Smooth muscle cell (in vitro differentiated cells): ENCODE measurements at regions not wholly inside any gene's neighbourhood (a gene's known extent, or its start where the extent isn't known, plus 50 kb on each side); places are given as distances from the start of the nearest gene placed in this dataset.

Experiments used
- DNase-seq: peaks from one replicate; lab custom pipeline; 2025; ENCODE audit not compliant: unreplicated experiment; lab: John Stamatoyannopoulos, UW
- H2AFZ ChIP-seq: fragments of 200-600 bp; sonication (generic); 2 replicates; pipeline ENCODE4 v1.6.0; 2016; ENCODE audit warnings: antibody characterized with exemption, low read depth, mild to moderate bottlenecking
- H3F3A ChIP-seq: fragments of 200-600 bp; sonication (generic); 2 replicates; pipeline ENCODE4 v1.6.0; 2017; ENCODE audit warnings: antibody characterized with exemption, low read depth
- H3K27ac ChIP-seq: fragments of 200-600 bp; sonication (generic); 2 replicates; pipeline ENCODE4 v1.5.1; 2016; ENCODE audit warnings: low read depth, mild to moderate bottlenecking
- H3K27me3 ChIP-seq: fragments of 200-600 bp; sonication (generic); 2 replicates; pipeline ENCODE4 v1.6.1; 2016; ENCODE audit warnings: low read depth, mild to moderate bottlenecking
- H3K36me3 ChIP-seq: fragments of 200-600 bp; sonication (generic); 2 replicates; pipeline ENCODE4 v1.5.1; 2016; ENCODE audit warnings: low read depth
- H3K4me1 ChIP-seq: fragments of 200-600 bp; sonication (generic); 2 replicates; pipeline ENCODE4 v1.5.1; 2016; ENCODE audit warnings: low read depth
- H3K4me2 ChIP-seq: fragments of 200-600 bp; sonication (generic); 2 replicates; pipeline ENCODE4 v1.6.0; 2016; ENCODE audit warnings: mild to moderate bottlenecking
- H3K4me3 ChIP-seq: fragments of 200-600 bp; sonication (generic); 2 replicates; pipeline ENCODE4 v1.5.1; 2016; ENCODE audit warnings: mild to moderate bottlenecking
- H3K79me2 ChIP-seq: fragments of 200-600 bp; sonication (generic); 2 replicates; pipeline ENCODE4 v1.6.0; 2016; ENCODE audit warnings: low read depth, mild to moderate bottlenecking
- H3K9ac ChIP-seq: fragments of 200-600 bp; sonication (generic); 2 replicates; pipeline ENCODE4 v1.6.0; 2016; ENCODE audit warnings: low read depth
- H3K9me3 ChIP-seq: fragments of 200-600 bp; sonication (generic); replicated peaks from 2 replicates; pipeline ENCODE4 v1.5.1; 2016; ENCODE audit warnings: low read depth
- H4K20me1 ChIP-seq: fragments of 200-600 bp; sonication (generic); 2 replicates; pipeline ENCODE4 v1.6.0; 2016; ENCODE audit warnings: low read depth
- WGBS: methylation state at CpG from one replicate; pipeline ENCODE4 v1.1.7; 2016; ENCODE audit warnings: low lambda C conversion rate; 5-methylcytosine and 5-hydroxymethylcytosine counted together
- TF ChIP-seq, protein P1 (sequence below): fragments of 200-600 bp; sonication (generic); IDR thresholded peaks from 2 replicates; pipeline ENCODE4 v1.5.1; 2017; ENCODE audit warnings: borderline replicate concordance, mild to moderate bottlenecking, antibody characterized with exemption; ENCODE audit not compliant: insufficient read depth, poor library complexity, severe bottlenecking

DNA sequence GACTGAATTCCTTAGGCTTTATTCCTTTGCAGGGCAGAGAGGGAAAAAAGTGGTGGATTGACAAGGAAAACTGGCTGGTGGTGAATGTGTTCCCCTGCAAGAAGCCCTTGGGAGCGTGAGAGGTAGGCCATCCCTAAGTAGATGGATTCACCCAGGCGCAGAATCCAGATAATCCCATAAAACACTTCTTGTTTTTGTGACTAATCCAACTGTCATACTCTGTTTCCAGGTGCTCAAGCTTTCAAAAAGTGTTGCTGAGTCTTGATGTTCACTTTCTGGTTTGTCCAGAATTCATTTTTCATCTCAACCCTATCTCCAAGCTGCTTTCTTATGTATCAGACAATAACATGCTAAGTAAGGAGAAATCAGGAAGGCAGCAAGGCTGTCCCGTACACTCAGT lies 250.8 kb upstream of the HABP2 start:
- no peak overlapping the region for H3K4me2 ChIP-seq
- H3K79me2 ChIP-seq, result no peaks in the 10 kb centered on the region
- no peak overlapping the region for H3K9ac ChIP-seq
- H3F3A ChIP-seq, result peaks cover 5% of the 10 kb centered on the region
- DNase-seq, result no peak
- 52% methylated on average over 3 of the region's 3 CpGs for WGBS
- no peak overlapping the region for H3K4me3 ChIP-seq
- no peaks in the 10 kb centered on the region for H4K20me1 ChIP-seq
- H2AFZ ChIP-seq, result no peak overlapping the region
- H3K27ac ChIP-seq, result no peak overlapping the region
- peaks cover 6% of the 10 kb centered on the region for H3K4me1 ChIP-seq
- no peaks in the 10 kb centered on the region for H3K36me3 ChIP-seq
- no peaks in the 10 kb centered on the region for H3K27me3 ChIP-seq
- TF ChIP-seq, protein P1, sequence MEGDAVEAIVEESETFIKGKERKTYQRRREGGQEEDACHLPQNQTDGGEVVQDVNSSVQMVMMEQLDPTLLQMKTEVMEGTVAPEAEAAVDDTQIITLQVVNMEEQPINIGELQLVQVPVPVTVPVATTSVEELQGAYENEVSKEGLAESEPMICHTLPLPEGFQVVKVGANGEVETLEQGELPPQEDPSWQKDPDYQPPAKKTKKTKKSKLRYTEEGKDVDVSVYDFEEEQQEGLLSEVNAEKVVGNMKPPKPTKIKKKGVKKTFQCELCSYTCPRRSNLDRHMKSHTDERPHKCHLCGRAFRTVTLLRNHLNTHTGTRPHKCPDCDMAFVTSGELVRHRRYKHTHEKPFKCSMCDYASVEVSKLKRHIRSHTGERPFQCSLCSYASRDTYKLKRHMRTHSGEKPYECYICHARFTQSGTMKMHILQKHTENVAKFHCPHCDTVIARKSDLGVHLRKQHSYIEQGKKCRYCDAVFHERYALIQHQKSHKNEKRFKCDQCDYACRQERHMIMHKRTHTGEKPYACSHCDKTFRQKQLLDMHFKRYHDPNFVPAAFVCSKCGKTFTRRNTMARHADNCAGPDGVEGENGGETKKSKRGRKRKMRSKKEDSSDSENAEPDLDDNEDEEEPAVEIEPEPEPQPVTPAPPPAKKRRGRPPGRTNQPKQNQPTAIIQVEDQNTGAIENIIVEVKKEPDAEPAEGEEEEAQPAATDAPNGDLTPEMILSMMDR, result no peak
- no peaks in the 10 kb centered on the region for H3K9me3 ChIP-seq

DNA sequence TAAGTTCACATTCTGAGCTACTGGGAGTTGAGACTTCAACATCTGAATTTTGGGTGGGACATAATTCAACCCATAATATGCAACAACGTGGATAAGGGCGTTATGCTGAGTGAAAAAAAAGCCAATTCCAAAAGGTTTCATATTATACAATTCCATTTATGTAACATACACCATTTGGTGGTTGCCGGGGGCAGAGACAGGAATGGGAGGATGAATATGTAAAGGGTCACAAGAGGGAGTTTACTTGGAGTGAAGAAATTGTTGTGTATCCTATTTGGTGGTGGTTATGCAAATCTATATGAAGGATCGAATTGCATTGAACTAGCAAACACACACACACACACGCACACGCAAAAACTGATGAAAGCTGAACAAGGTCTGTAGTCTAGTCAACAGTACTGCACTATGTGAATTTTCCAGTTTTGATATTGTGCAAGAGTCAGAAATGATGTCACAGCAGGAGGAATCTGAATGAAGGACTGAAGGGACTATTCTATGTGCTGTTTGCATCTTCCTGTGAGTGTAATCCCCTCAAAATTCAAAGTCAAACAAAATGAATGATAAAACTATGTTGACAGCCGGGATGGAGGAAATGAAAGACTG lies 249.2 kb upstream of the HABP2 start:
- Histone ChIP-seq H2AFZ (no peak overlapping the region), H3K27ac (no peak overlapping the region), H3F3A (peaks cover 5% of the 10 kb centered on the region), H3K9me3 (no peaks in the 10 kb centered on the region), H3K27me3 (no peaks in the 10 kb centered on the region), H3K36me3 (no peaks in the 10 kb centered on the region), H3K4me3 (no peak overlapping the region), H3K4me2 (no peak overlapping the region), H3K9ac (no peak overlapping the region), H3K4me1 (peaks cover 14% of the 10 kb centered on the region), H4K20me1 (no peaks in the 10 kb centered on the region), H3K79me2 (no peaks in the 10 kb centered on the region)
- WGBS, result 86% methylated on average over 7 of the region's 7 CpGs
- TF ChIP-seq, protein P1, result no peak
- no peak for DNase-seq

DNA sequence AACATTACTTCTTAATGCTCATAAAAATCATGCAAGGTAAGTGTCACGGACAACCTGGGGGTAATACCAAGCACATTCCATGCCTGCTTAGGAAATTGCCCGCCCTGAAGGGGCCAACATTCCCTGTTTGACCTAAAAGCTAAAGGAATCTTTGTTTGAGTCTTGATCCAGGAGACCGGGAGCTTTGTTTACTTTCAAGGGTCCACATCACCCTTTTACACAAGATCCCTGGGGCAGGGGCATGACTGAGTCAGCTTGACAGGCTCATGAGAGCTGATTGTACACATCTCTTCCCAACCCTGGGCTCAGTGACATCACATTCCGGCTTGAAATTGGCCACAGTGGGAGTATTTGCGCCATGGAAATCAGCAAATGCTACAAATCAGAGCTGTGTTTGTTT lies 248.1 kb upstream of the HABP2 start:
- no peak overlapping the region for H3K9ac ChIP-seq
- H4K20me1 ChIP-seq, result no peaks in the 10 kb centered on the region
- H3K36me3 ChIP-seq, result no peaks in the 10 kb centered on the region
- H3K79me2 ChIP-seq, result no peaks in the 10 kb centered on the region
- no peak for DNase-seq
- no peak overlapping the region for H3K27ac ChIP-seq
- H3K27me3 ChIP-seq, result no peaks in the 10 kb centered on the region
- H2AFZ ChIP-seq, result no peak overlapping the region
- H3K4me3 ChIP-seq, result no peak overlapping the region
- peaks cover 22% of the 10 kb centered on the region for H3K4me1 ChIP-seq
- TF ChIP-seq, protein P1, result no peak
- whole genome bisulfite sequencing, result 57% methylated on average over 5 of the region's 5 CpGs
- no peak overlapping the region for H3K4me2 ChIP-seq
- no peaks in the 10 kb centered on the region for H3K9me3 ChIP-seq
- peaks cover 5% of the 10 kb centered on the region for H3F3A ChIP-seq

- H2AFZ ChIP-seq, result no peak overlapping the region
- peaks cover 5% of the 10 kb centered on the region for H3F3A ChIP-seq
- H3K4me2 ChIP-seq, result no peak overlapping the region
- no peaks in the 10 kb centered on the region for H3K79me2 ChIP-seq
- H3K27ac ChIP-seq, result no peak overlapping the region
- DNase-seq, result no peak
- no peak overlapping the region for H3K9ac ChIP-seq
- no peaks in the 10 kb centered on the region for H3K9me3 ChIP-seq
- no peaks in the 10 kb centered on the region for H3K36me3 ChIP-seq
- no peaks in the 10 kb centered on the region for H4K20me1 ChIP-seq
- H3K4me3 ChIP-seq, result no peak overlapping the region
- TF ChIP-seq, protein P1, result no peak
- WGBS, result 76% methylated on average over 5 of the region's 5 CpGs
- H3K27me3 ChIP-seq, result no peaks in the 10 kb centered on the region
- peaks cover 32% of the 10 kb centered on the region for H3K4me1 ChIP-seq
Measured at GRCh38 chr10:113305871-113306270, 247.0 kb upstream of the HABP2 start.
